Neuronal stem cell (in vitro differentiated cells): ENCODE measurements at regions not wholly inside any gene's neighbourhood (a gene's known extent, or its start where the extent isn't known, plus 50 kb on each side); places are given as distances from the start of the nearest gene placed in this dataset.

Experiments
- DNase-seq: peaks from one replicate; pipeline ENCODE4 v3.0.0-alpha.2; 2013; ENCODE audit warnings: low spot score
- H2AFZ ChIP-seq: one replicate; pipeline ENCODE4 v1.6.1; 2013; ENCODE audit warnings: mild to moderate bottlenecking, low read length, inconsistent platforms
- H2AK5ac ChIP-seq: 2 replicates; pipeline ENCODE4 v1.6.1; 2013; ENCODE audit warnings: low read depth, mild to moderate bottlenecking, inconsistent platforms, low read length, moderate library complexity, mixed read lengths
- H2BK120ac ChIP-seq: 2 replicates; pipeline ENCODE4 v1.6.1; 2013; ENCODE audit warnings: low read depth, mild to moderate bottlenecking, inconsistent platforms, low read length, moderate library complexity, mixed read lengths
- H2BK12ac ChIP-seq: one replicate; pipeline ENCODE4 v1.6.1; 2013; ENCODE audit warnings: low read length, inconsistent platforms
- H2BK15ac ChIP-seq: 2 replicates; pipeline ENCODE4 v1.6.1; 2013; ENCODE audit warnings: mild to moderate bottlenecking, low read length, inconsistent platforms, mixed read lengths
- H2BK5ac ChIP-seq: one replicate; pipeline ENCODE4 v1.6.1; 2013; ENCODE audit warnings: inconsistent platforms, mild to moderate bottlenecking, low read length, moderate library complexity
- H3K14ac ChIP-seq: one replicate; pipeline ENCODE4 v1.6.1; 2013; ENCODE audit warnings: low read length, inconsistent platforms
- H3K18ac ChIP-seq: 2 replicates; pipeline ENCODE4 v1.6.1; 2013; ENCODE audit warnings: low read length, inconsistent platforms
- H3K23ac ChIP-seq: 2 replicates; pipeline ENCODE4 v1.6.1; 2013; ENCODE audit warnings: low read depth, mild to moderate bottlenecking, mixed read lengths, low read length, inconsistent platforms; ENCODE audit not compliant: poor library complexity
- H3K27ac ChIP-seq: replicated peaks from 3 replicates; pipeline ENCODE4 v1.5.1; 2013; ENCODE audit warnings: low read length, inconsistent platforms
- H3K27me3 ChIP-seq, 3 experiments: 2 replicates each; pipeline ENCODE4 v1.6.1; 2013; ENCODE audit warnings: low read length in 3 of 3, mild to moderate bottlenecking in 2 of 3, inconsistent platforms in 1 of 3, low read depth in 1 of 3, mixed read lengths in 1 of 3, moderate library complexity in 1 of 3; ENCODE audit not compliant: control insufficient read depth in 3 of 3, insufficient read depth in 3 of 3
- H3K36me3 ChIP-seq, 2 donors: replicated peaks in 1 of 2; 2 replicates each; pipeline ENCODE4 v1.6.1; 2013; ENCODE audit warnings: low read length in 2 of 2; ENCODE audit not compliant: control insufficient read depth in 2 of 2, insufficient read depth in 2 of 2
- H3K4ac ChIP-seq: 2 replicates; pipeline ENCODE4 v1.6.1; 2013; ENCODE audit warnings: inconsistent platforms, mild to moderate bottlenecking, low read length, moderate library complexity
- H3K4me1 ChIP-seq, 2 donors: 1 replicate in 1 of 2; 2 replicates in 1 of 2; pipeline ENCODE4 v1.6.1; 2013; ENCODE audit warnings: low read length in 2 of 2, low read depth in 1 of 2; ENCODE audit not compliant: control insufficient read depth in 2 of 2, insufficient read depth in 1 of 2
- H3K4me2 ChIP-seq: one replicate; pipeline ENCODE4 v1.6.1; 2013; ENCODE audit warnings: mild to moderate bottlenecking, low read length, inconsistent platforms; ENCODE audit not compliant: insufficient read depth, poor library complexity, severe bottlenecking
- H3K4me3 ChIP-seq, 2 donors: 2 replicates each; pipeline ENCODE4 v1.5.1; 2013; ENCODE audit warnings: low read length in 2 of 2, mild to moderate bottlenecking in 2 of 2, inconsistent platforms in 1 of 2, moderate library complexity in 1 of 2
- H3K79me1 ChIP-seq: one replicate; pipeline ENCODE4 v1.6.1; 2013; ENCODE audit warnings: low read depth, mild to moderate bottlenecking, inconsistent platforms, low read length, moderate library complexity
- H3K9ac ChIP-seq: one replicate; pipeline ENCODE4 v1.6.1; 2013; ENCODE audit warnings: mild to moderate bottlenecking, low read depth, low read length, inconsistent platforms; ENCODE audit not compliant: poor library complexity
- H3K9me3 ChIP-seq, 2 donors: replicated peaks in 1 of 2; 2 replicates each; pipeline versions ENCODE3 to v1.6.1; 2013; ENCODE audit warnings: low read length in 2 of 2, mild to moderate bottlenecking in 2 of 2, inconsistent platforms in 1 of 2, low read depth in 1 of 2, mixed read lengths in 1 of 2, moderate library complexity in 1 of 2; ENCODE audit not compliant: control insufficient read depth in 2 of 2, insufficient read depth in 1 of 2
- H4K8ac ChIP-seq: one replicate; pipeline ENCODE4 v1.6.1; 2013; ENCODE audit warnings: low read depth, mild to moderate bottlenecking, inconsistent platforms, low read length, moderate library complexity
- H4K91ac ChIP-seq: one replicate; pipeline ENCODE4 v1.6.1; 2013; ENCODE audit warnings: low read length, low read depth, mild to moderate bottlenecking, inconsistent platforms; ENCODE audit not compliant: poor library complexity
- WGBS, 2 donors: extraction: QIAGEN DNeasy Blood & Tissue Kit; methylation state at CpG; one replicate each; pipeline ENCODE4 v1.1.7; 2013; ENCODE audit warnings: missing lambda C conversion rate in 2 of 2, mixed read lengths in 1 of 2; ENCODE audit not compliant: insufficient read length in 2 of 2, insufficient replicate concordance in 1 of 2; ENCODE audit errors: extremely low coverage in 2 of 2; 5-methylcytosine and 5-hydroxymethylcytosine counted together

DNA sequence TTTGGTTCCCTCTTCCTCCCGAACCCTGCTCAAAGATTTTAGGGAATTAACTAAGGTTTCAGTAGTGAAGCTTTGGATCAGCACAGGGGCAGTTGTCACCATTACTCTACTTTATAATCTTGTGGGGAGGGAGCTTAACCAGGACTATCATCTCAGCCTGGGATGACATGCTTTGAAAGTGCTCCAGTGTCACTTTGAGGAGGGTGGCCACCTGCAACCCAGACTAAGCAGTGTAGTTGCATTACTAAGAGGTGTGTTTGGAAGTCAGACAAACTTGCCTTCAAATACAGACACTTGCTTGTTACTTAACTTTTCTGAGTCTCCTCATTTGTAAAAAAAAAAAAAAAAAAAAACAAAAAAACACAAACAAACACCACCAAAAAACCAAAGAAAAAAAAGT lies 340.3 kb upstream of the TBL1XR1 start:
- H3K18ac ChIP-seq, result no peak overlapping the region
- no peak overlapping the region for H4K91ac ChIP-seq
- H3K79me1 ChIP-seq, result no peaks in the 10 kb centered on the region
- no peak overlapping the region for H2AK5ac ChIP-seq
- H2BK5ac ChIP-seq, result no peak overlapping the region
- no peak overlapping the region for H2BK15ac ChIP-seq
- H3K4ac ChIP-seq, result no peak overlapping the region
- no peaks in the 10 kb centered on the region for H3K36me3 ChIP-seq
- no peak overlapping the region for H3K27ac ChIP-seq
- H3K4me3 ChIP-seq, result no peak overlapping the region
- H2BK12ac ChIP-seq, result no peak overlapping the region
- no CpG with 5 or more reads among the region's 1 CpG for WGBS, 2 donors
- H2BK120ac ChIP-seq, result no peak overlapping the region
- no peak overlapping the region for H3K4me2 ChIP-seq
- H3K4me1 ChIP-seq, result peaks cover 0 to 25% of the 10 kb centered on the region in 2 donors
- no peak overlapping the region for H3K9ac ChIP-seq
- H2AFZ ChIP-seq, result no peak overlapping the region
- no peaks in the 10 kb centered on the region for H3K9me3 ChIP-seq
- H3K23ac ChIP-seq, result no peak overlapping the region
- H4K8ac ChIP-seq, result no peak overlapping the region
- H3K14ac ChIP-seq, result no peak overlapping the region
- H3K27me3 ChIP-seq, result no peaks in the 10 kb centered on the region
- no peak for DNase-seq

DNA sequence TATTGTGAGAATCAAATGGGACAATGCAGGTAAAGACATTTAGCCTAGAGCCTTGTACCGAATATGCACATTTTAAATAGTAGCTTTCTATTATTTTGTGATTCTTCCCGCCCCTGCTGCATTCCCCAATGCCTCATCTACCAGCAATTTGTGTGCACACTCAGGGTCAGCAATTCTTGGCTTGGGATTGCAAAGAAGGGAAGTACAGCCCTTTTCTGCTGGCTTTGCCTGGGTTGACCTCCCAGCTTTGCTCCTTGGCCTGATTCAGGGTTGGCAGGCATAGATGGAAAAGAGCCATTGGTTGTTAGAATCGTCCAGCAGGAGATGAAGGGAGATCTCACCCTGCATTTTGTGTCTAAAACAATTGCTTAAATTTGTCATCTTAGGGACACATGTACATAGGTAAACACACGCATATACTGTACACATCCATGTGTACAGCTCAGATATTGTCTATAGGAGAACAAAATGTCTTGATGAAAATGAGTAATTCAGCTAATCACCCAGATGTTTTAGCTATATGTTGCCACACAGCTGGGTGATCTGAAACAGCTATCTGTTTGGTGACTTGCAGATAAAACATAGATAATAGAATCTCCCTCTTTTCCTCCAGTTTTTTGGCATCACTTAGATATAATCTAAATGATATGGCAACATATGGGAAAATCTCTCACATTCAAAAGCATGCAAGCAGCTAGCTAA lies 340.9 kb upstream of the TBL1XR1 start:
- H3K4me3 ChIP-seq, result no peak overlapping the region

DNA sequence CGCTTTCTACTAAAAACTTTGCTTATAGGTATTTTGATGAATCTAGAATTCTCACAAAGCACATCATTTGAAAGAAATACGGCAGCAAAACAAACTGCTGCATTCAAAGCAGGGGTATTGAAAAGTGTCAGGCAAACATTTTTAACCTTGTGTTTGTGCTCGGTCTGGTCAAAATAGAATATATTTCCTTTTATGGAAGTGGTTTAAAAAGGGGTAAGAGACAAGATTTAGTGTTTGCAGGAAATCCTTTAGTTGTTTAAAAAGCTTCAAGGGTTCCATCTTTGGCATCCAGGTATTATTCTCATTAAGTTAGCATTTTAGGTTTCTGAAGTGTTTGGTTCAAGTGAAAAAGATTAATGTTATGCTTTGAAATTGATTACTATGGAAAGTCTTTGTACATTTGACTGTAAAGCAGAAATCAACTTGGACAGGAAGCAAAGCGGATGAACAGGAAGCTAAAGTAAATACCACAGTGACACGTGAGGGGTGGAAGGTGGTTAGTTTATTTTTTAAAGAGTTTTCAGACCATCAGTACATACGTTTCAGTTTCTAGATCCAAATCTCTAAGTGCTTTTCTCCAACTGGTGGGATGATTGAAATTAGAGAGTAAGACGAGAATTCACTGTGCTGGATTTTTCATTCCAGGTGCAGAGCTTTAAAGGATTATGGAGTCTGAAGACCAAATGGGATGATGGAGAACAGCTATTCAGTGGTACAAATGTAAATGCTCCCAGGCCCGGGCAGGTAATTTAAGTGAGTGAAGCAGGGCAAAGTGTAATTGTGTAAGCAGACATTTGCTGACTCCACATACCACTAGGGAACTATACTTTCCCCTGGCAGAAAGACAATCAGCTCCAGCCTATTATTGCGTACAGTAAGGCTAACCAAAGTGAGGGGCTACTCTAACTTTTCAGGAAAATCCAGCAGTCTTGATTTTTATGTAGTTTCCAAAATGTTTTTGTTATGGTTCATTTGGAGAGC lies 341.8 kb upstream of the TBL1XR1 start:
- no peak overlapping the region for H3K9ac ChIP-seq
- H2BK120ac ChIP-seq, result no peak overlapping the region
- no peak overlapping the region for H3K23ac ChIP-seq
- H3K79me1 ChIP-seq, result no peaks in the 10 kb centered on the region
- DNase-seq, result no peak
- H4K8ac ChIP-seq, result no peak overlapping the region
- H3K27ac ChIP-seq, result no peak overlapping the region
- no CpG with 5 or more reads among the region's 9 CpGs for WGBS, 2 donors
- H3K4ac ChIP-seq, result no peak overlapping the region
- no peaks in the 10 kb centered on the region for H3K36me3 ChIP-seq
- H3K9me3 ChIP-seq, result no peaks in the 10 kb centered on the region
- H2BK5ac ChIP-seq, result no peak overlapping the region
- no peak overlapping the region for H4K91ac ChIP-seq
- H3K4me1 ChIP-seq, result peaks cover 0 to 25% of the 10 kb centered on the region in 2 donors
- peak overlapping the region; percentile 30 for H2AFZ ChIP-seq
- no peak overlapping the region for H2BK15ac ChIP-seq
- H2AK5ac ChIP-seq, result no peak overlapping the region
- no peak overlapping the region for H2BK12ac ChIP-seq
- H3K4me2 ChIP-seq, result no peak overlapping the region
- H3K4me3 ChIP-seq, result no peak overlapping the region
- H3K27me3 ChIP-seq, result no peaks in the 10 kb centered on the region
- H3K14ac ChIP-seq, result no peak overlapping the region
- H3K18ac ChIP-seq, result no peak overlapping the region

More for the DNA sequence above, 340.9 kb upstream of the TBL1XR1 start:
- Histone ChIP-seq H4K8ac (no peak overlapping the region), H3K79me1 (no peaks in the 10 kb centered on the region), H3K4ac (no peak overlapping the region), H2BK12ac (no peak overlapping the region), H4K91ac (no peak overlapping the region), H3K18ac (no peak overlapping the region), H2BK15ac (no peak overlapping the region), H3K36me3 (no peaks in the 10 kb centered on the region), H2BK120ac (no peak overlapping the region), H3K14ac (no peak overlapping the region), H3K9ac (no peak overlapping the region), H3K4me2 (no peak overlapping the region), H2AK5ac (no peak overlapping the region), H3K4me1 (peaks cover 0 to 25% of the 10 kb centered on the region in 2 donors), H2AFZ (peak overlapping the region; percentile 30), H3K27ac (no peak overlapping the region), H3K9me3 (no peaks in the 10 kb centered on the region), H2BK5ac (no peak overlapping the region), H3K27me3 (no peaks in the 10 kb centered on the region), H3K23ac (no peak overlapping the region)
- no CpG with 5 or more reads among the region's 4 CpGs for WGBS, 2 donors
- no peak for DNase-seq

DNA sequence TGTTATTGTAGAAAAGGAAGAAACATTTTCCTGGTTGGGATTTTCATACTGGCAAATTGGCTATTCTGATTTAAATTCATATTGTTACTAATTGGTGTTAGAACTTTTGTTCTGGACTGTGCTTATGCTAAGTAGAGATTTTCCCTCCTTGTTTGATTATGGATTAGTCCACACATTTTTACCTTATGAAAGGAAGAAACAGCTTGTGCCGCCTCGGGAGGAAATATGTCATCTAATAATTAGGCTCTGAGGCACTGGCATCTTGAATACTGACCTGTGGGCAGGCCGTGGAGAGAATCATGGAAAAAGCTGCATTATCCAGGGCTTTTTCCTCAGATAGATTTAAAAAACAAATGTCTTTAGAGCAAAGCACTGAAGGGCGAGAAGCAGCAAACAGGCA lies 344.3 kb upstream of the TBL1XR1 start:
- no peak overlapping the region for H2BK5ac ChIP-seq
- H3K27me3 ChIP-seq, result no peaks in the 10 kb centered on the region
- H4K8ac ChIP-seq, result no peak overlapping the region
- H3K4me1 ChIP-seq, result peaks cover 0 to 29% of the 10 kb centered on the region in 2 donors
- no peak overlapping the region for H3K18ac ChIP-seq
- no peak overlapping the region for H3K23ac ChIP-seq
- H3K4ac ChIP-seq, result no peak overlapping the region
- no peaks in the 10 kb centered on the region for H3K36me3 ChIP-seq
- no peak overlapping the region for H3K27ac ChIP-seq
- no peak overlapping the region for H3K9ac ChIP-seq
- WGBS, 2 donors, result no CpG with 5 or more reads among the region's 4 CpGs
- no peak overlapping the region for H3K4me2 ChIP-seq
- H2AFZ ChIP-seq, result peak overlapping the region; percentile 25
- H2BK120ac ChIP-seq, result no peak overlapping the region
- H2AK5ac ChIP-seq, result no peak overlapping the region
- no peak overlapping the region for H3K4me3 ChIP-seq
- H2BK15ac ChIP-seq, result no peak overlapping the region
- no peak for DNase-seq
- H4K91ac ChIP-seq, result no peak overlapping the region
- peaks cover 0 to 6% of the 10 kb centered on the region in 2 donors for H3K9me3 ChIP-seq
- no peaks in the 10 kb centered on the region for H3K79me1 ChIP-seq
- no peak overlapping the region for H2BK12ac ChIP-seq
- no peak overlapping the region for H3K14ac ChIP-seq
